ENCODE measurements at regions not wholly inside any gene's neighbourhood (a gene's known extent, or its start where the extent isn't known, plus 50 kb on each side); places are given as distances from the start of the nearest gene placed in this dataset.

DNA sequence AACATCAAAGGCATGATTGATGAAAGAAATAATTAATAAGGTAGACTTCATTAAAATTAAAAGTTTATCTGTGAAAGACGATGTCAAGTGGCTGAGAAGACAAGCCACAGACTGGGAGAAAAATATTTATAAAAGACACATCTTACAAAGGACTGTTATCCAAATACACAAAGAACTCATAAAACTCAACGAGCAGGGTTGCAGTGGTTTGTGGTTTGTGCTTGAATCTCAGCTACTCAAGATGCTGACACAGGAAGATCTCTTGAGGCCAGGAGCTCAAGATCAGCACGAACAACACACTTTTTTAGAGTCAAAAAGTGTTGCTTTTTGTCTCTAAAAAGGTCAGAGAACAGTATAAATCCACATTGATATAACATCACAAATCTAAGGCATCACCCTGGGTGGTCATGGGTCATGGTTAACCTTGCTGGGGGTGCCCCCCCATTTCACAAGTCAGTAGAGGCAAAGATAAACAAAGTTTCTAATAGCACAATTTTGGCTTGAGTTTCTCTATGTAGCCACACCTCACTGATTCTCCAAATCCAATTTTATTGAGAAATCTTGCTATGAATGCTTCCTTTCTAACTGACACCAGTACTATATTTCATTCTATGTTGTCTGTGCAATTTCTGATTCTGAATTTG lies 342.9 kb upstream of the RPS23 start:
- TF ChIP-seq TAF1 (IDR thresholded peaks at IDR 0.05; ENCODE audit: low read depth, low read length) (no peak), POLR2A (IDR thresholded peaks at IDR 0.05; ENCODE audit: low read depth, low read length) (no peak)
